ENCODE measurements at regions not wholly inside any gene's neighbourhood (a gene's known extent, or its start where the extent isn't known, plus 50 kb on each side); places are given as distances from the start of the nearest gene placed in this dataset.
"Not testable (repeated sequence)": the region's sequence is repeated elsewhere in the genome, so short reads cannot be mapped to it uniquely, and the experiment has no call there.

GRCh38 chr12:131413006-131413405 is 297.9 kb upstream of the SFSWAP start:
- Histone ChIP-seq H3K27ac (no peak overlapping the region), H3K4me1 (no peaks in the 10 kb centered on the region), H3K27me3 (peaks cover 5% of the 10 kb centered on the region), H3K9me3 (no peaks in the 10 kb centered on the region), H3K4me3 (no peak overlapping the region), H3K36me3 (no peaks in the 10 kb centered on the region)
- no peak for TF ChIP-seq CTCF (IDR thresholded peaks at IDR 0.05)
- intact Hi-C loops (cut with DNase I), result no loop called here
- no peak for DNase-seq
- ATAC-seq, result no peak

GRCh38 chr12:131413471-131413870 is 297.4 kb upstream of the SFSWAP start:
- no peaks in the 10 kb centered on the region for H3K9me3 ChIP-seq
- H3K27me3 ChIP-seq, result peaks cover 5% of the 10 kb centered on the region
- ATAC-seq, result no peak
- H3K4me3 ChIP-seq, result no peak overlapping the region
- no peak for DNase-seq
- no peak for TF ChIP-seq CTCF (IDR thresholded peaks at IDR 0.05)
- no peak overlapping the region for H3K27ac ChIP-seq
- intact Hi-C loops (cut with DNase I), result no loop called here
- no peaks in the 10 kb centered on the region for H3K36me3 ChIP-seq
- H3K4me1 ChIP-seq, result no peaks in the 10 kb centered on the region

- not testable (repeated sequence) for ATAC-seq
Observed at GRCh38 chr12:131414155-131414922, 296.6 kb upstream of the SFSWAP start.

GRCh38 chr12:131415781-131416180 is 295.1 kb upstream of the SFSWAP start:
- TF ChIP-seq CTCF (IDR thresholded peaks at IDR 0.05), result no peak
- no peaks in the 10 kb centered on the region for H3K36me3 ChIP-seq
- H3K4me1 ChIP-seq, result no peaks in the 10 kb centered on the region
- peaks cover 5% of the 10 kb centered on the region for H3K27me3 ChIP-seq
- intact Hi-C loops (cut with DNase I), result no loop called here
- no peak overlapping the region for H3K27ac ChIP-seq
- H3K4me3 ChIP-seq, result no peak overlapping the region
- H3K9me3 ChIP-seq, result no peaks in the 10 kb centered on the region
- no peak for ATAC-seq
- no peak for DNase-seq

More at GRCh38 chr12:131414155-131414922, 296.6 kb upstream of the SFSWAP start:
- H3K4me1 ChIP-seq; H3K4me3 ChIP-seq; H3K36me3 ChIP-seq; DNase-seq; H3K9me3 ChIP-seq; H3K27me3 ChIP-seq; H3K27ac ChIP-seq; intact Hi-C loops (cut with DNase I): not testable (repeated sequence)

- intact Hi-C loops (cut with DNase I), result no loop called here
- TF ChIP-seq CTCF (IDR thresholded peaks at IDR 0.05), result no peak
- ATAC-seq, result no peak
Observed at GRCh38 chr12:131418121-131418520, 292.8 kb upstream of the SFSWAP start.

GRCh38 chr12:131418884-131419283 is 292.0 kb upstream of the SFSWAP start:
- DNase-seq (no peak), ATAC-seq (no peak)
- Histone ChIP-seq H3K27ac (no peak overlapping the region), H3K4me3 (no peak overlapping the region), H3K4me1 (no peaks in the 10 kb centered on the region), H3K9me3 (no peaks in the 10 kb centered on the region), H3K36me3 (no peaks in the 10 kb centered on the region), H3K27me3 (no peaks in the 10 kb centered on the region)
- intact Hi-C loops (cut with DNase I), result no loop called here
- TF ChIP-seq CTCF (IDR thresholded peaks at IDR 0.05), result no peak

More at GRCh38 chr12:131418121-131418520, 292.8 kb upstream of the SFSWAP start:
- no peak for DNase-seq
- Histone ChIP-seq H3K4me3 (no peak overlapping the region), H3K36me3 (no peaks in the 10 kb centered on the region), H3K9me3 (no peaks in the 10 kb centered on the region), H3K27me3 (peaks cover 5% of the 10 kb centered on the region), H3K27ac (no peak overlapping the region), H3K4me1 (no peaks in the 10 kb centered on the region)
